Psoas muscle (tissue), 7 donors: ENCODE measurements at regions not wholly inside any gene's neighbourhood (a gene's known extent, or its start where the extent isn't known, plus 50 kb on each side); places are given as distances from the start of the nearest gene placed in this dataset.

ENCODE experiments used
- ATAC-seq, 4 donors: fragments of 200-7000 bp; cut with Tn5 transposase; one replicate each; pipeline ENCODE4 v1.9.1; 2020; ENCODE audit warnings: moderate library complexity in 3 of 4, mild to moderate bottlenecking in 2 of 4
- DNase-seq, 2 donors: peaks; one replicate each; pipeline ENCODE4 v3.0.0-alpha.2; 2020
- H3K27ac ChIP-seq: fragments of 200-600 bp; one replicate; pipeline ENCODE4 v1.8.0; 2022
- H3K27me3 ChIP-seq, 3 donors: fragments of 200-600 bp in 1 of 3; one replicate each; pipeline versions ENCODE4 v1.6.1 to v1.8.0; 2013 to 2022; ENCODE audit warnings: low read length in 2 of 3, mild to moderate bottlenecking in 2 of 3, moderate library complexity in 1 of 3; ENCODE audit not compliant: insufficient read depth in 3 of 3
- H3K36me3 ChIP-seq, 2 donors: fragments of 200-600 bp in 1 of 2; one replicate each; pipeline versions ENCODE4 v1.6.1 to v1.8.0; 2013 to 2022; ENCODE audit warnings: low read depth in 1 of 2, mild to moderate bottlenecking in 1 of 2, moderate library complexity in 1 of 2; ENCODE audit not compliant: insufficient read depth in 1 of 2
- H3K4me1 ChIP-seq: fragments of 200-600 bp; one replicate; pipeline ENCODE4 v1.8.0; 2022
- H3K4me3 ChIP-seq: fragments of 200-600 bp; one replicate; pipeline ENCODE4 v1.8.0; 2022; ENCODE audit warnings: mild to moderate bottlenecking
- H3K9me3 ChIP-seq: fragments of 200-600 bp; one replicate; pipeline ENCODE4 v1.8.0; 2022
- WGBS, 3 donors: extraction: QIAGEN DNeasy Blood & Tissue Kit; methylation state at CpG; one replicate each; pipeline versions ENCODE4 v1.1.6 to v1.1.7; 2013; 5-methylcytosine and 5-hydroxymethylcytosine counted together
- intact Hi-C, 2 donors: fragments of 100-400 bp; cut with DNase I; formaldehyde crosslinking; loops; one replicate each; pipeline versions ENCODE4 v1.11.0 to v1.14.2; 2022
- TF ChIP-seq, protein P1 (sequence below): fragments of 200-600 bp; IDR thresholded peaks from one replicate; pipeline ENCODE4 v1.8.0; 2022; ENCODE audit warnings: antibody characterized with exemption
- donor health status: healthy with polysubstance abuse.
- donor health status: DM: no; HTN: no; CAD: no; lungs with moderate emphysema.
- donor health status: Bipolar disorder and iron deficiency.
- donor health status: healthy.
- donor health status: DM: yes; HTN: yes; CAD: no.
- donor health status: DM: no; HTN: no; CAD: no.
- donor health status: DM: yes; HTN: yes; CAD: no.

DNA sequence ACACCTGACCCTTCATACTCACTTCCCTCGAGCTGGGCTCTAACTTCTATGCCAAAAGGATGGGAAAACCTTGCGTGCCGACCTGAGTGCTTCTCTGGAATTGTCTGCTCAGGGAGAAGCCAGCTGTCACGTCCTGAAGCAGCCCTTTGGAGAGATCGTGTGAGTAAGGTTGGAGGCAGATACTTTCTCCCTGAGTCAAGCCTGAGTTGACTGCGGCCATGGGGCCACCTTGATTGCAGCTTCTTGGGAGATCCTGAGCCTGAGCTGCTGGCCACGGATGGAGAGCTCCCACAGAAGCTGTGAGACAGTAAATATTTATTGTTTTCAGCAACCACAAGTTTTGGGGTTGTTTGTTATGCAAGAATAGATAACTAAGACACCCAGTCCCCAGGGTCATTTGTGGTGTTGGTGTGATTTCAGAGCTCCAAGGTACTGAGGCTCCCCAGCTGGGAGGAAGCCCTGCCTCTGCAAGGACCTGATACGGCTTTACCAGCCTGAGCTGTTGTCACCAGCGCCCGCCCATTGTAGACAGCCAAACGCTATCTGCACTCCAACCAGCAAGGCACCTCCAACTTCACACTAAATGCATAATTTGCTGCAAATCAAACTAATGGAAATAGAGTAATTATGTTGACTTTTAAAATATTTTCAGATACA, 531.6 kb downstream of the PTPRU start:
- ATAC-seq = no peak
- H3K4me3 ChIP-seq = no peak overlapping the region
- intact Hi-C loops = no loop called here
- H3K36me3 ChIP-seq = no peaks in the 10 kb centered on the region
- H3K27ac ChIP-seq = no peak overlapping the region
- DNase-seq = no peak
- TF ChIP-seq, protein P1, sequence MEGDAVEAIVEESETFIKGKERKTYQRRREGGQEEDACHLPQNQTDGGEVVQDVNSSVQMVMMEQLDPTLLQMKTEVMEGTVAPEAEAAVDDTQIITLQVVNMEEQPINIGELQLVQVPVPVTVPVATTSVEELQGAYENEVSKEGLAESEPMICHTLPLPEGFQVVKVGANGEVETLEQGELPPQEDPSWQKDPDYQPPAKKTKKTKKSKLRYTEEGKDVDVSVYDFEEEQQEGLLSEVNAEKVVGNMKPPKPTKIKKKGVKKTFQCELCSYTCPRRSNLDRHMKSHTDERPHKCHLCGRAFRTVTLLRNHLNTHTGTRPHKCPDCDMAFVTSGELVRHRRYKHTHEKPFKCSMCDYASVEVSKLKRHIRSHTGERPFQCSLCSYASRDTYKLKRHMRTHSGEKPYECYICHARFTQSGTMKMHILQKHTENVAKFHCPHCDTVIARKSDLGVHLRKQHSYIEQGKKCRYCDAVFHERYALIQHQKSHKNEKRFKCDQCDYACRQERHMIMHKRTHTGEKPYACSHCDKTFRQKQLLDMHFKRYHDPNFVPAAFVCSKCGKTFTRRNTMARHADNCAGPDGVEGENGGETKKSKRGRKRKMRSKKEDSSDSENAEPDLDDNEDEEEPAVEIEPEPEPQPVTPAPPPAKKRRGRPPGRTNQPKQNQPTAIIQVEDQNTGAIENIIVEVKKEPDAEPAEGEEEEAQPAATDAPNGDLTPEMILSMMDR = no peak
- no peaks in the 10 kb centered on the region for H3K9me3 ChIP-seq
- peaks cover 2 to 20% (median 4%) of the 10 kb centered on the region in 3 donors for H3K27me3 ChIP-seq
- WGBS, 3 donors = 46 to 56% (median 48%) methylated on average over 11 of the region's 11 CpGs
- no peaks in the 10 kb centered on the region for H3K4me1 ChIP-seq

DNA sequence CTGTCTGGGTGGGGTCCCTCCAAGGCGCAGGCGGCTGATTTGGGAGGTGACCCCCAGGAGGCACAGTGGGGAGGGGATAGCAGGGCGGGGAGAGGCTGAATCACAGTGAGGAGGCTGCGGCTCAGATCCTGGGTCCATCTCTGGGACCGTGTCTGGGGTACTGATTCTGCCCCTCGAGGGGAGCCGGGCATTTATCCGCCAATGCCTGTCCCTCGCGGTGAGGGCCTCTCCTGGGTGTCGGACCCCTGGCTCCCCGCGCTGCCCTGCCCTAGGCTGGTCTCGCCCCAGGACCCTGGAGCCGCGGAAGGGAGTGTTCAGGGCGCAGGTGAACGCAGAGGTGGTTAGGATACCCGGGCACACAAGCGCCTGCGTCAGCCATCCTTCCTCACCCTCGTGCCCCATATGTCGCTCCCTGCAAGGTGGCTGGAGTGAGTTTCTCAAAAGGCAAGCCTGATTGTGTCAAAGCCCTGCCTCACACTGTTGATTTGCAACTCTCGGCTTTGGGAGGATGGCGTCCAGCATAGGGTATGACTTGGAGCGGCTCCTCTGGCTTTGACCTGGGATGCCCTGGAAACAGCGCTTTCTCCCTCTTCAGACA, 530.9 kb downstream of the PTPRU start:
- Histone ChIP-seq H3K27ac (no peak overlapping the region), H3K4me1 (no peaks in the 10 kb centered on the region), H3K4me3 (no peak overlapping the region), H3K36me3 (no peaks in the 10 kb centered on the region), H3K27me3 (peaks cover 4 to 20% (median 4%) of the 10 kb centered on the region in 3 donors), H3K9me3 (no peaks in the 10 kb centered on the region)
- intact Hi-C loops = no loop called here
- 58 to 70% (median 68%) methylated on average over 27 of the region's 27 CpGs for WGBS, 3 donors
- ATAC-seq (no peak), DNase-seq (no peak)
- TF ChIP-seq, protein P1 = no peak

DNA sequence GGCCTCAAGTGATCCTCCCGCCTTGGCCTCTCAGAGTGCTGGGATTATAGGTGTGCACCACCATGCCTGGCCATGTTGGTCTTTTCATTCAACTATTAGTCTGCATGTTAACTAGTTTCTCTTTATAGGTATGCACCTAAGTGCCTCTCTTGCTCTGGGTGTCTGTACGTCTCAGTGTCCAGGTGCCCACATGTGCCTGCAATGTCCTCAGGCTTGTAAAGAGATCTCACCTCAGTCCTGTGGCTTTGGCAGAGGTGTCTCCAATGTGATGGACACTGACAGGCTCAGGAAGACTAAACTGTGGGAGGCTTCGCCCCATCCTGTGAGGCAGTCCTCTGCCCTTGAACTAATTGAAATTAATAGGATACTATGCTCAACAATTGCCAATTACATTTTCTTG, 526.3 kb downstream of the PTPRU start:
- H3K27me3 ChIP-seq = peaks cover 0 to 3% (median 1%) of the 10 kb centered on the region in 3 donors
- no peak for DNase-seq
- no peak overlapping the region for H3K27ac ChIP-seq
- 73 to 91% (median 88%) methylated on average over 3 of the region's 3 CpGs for WGBS, 3 donors
- no peak overlapping the region for H3K4me3 ChIP-seq
- H3K36me3 ChIP-seq = no peaks in the 10 kb centered on the region
- no peak for ATAC-seq
- intact Hi-C loops = no loop called here
- no peaks in the 10 kb centered on the region for H3K9me3 ChIP-seq
- TF ChIP-seq, protein P1 = no peak
- H3K4me1 ChIP-seq = no peaks in the 10 kb centered on the region

DNA sequence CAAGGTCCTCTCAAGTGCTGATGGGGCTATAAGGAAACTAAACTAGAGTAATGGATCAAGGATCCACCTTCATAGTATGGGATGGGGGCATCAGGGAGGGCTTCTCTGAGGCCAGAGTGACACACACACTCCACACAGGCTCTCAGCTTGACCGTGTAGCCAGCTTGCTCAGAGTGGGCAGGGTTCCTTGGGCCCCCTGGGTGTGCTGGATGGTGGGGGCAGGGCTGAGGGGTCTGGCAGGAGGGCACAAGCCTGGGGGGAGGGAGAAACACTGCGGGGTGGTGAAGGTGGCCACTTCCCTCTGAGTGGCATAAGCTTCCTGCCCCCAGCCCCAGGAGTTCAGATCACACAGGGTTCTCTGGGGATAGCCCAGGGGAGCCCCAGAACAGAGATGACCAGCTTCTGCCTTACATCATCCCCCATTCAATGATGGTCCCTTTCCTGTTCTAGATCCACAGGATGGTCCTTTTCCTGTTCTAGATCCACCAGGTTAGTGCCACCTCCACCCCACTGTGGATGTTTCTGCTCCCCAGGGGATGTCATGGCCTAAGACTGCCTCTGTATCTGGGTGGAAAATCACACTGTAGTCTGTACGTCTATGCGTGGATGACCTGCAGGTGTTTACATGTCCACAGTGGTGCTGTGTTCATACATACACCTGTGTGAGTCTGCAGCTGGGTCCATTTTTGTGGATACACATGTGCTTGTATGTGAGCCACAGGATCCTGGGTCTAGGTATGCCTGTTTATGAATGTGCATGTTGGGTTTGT, 525.0 kb downstream of the PTPRU start:
- Histone ChIP-seq H3K4me1 (no peaks in the 10 kb centered on the region), H3K4me3 (no peak overlapping the region), H3K27me3 (peaks cover 0 to 2% (median 0%) of the 10 kb centered on the region in 3 donors), H3K36me3 (no peaks in the 10 kb centered on the region), H3K9me3 (no peaks in the 10 kb centered on the region), H3K27ac (no peak overlapping the region)
- ATAC-seq = no peak
- WGBS, 3 donors = 57 to 67% (median 60%) methylated on average over 4 of the region's 4 CpGs
- no peak for DNase-seq
- intact Hi-C loops = no loop called here
- TF ChIP-seq, protein P1 = no peak
